WTC11 (cell line): ENCODE measurements at regions not wholly inside any gene's neighbourhood (a gene's known extent, or its start where the extent isn't known, plus 50 kb on each side); places are given as distances from the start of the nearest gene placed in this dataset.

Source experiments
- ATAC-seq: fragments of 200-7000 bp; cut with Tn5 transposase; 2 replicates; pipeline ENCODE4 v1.10.0; 2021; ENCODE audit warnings: mild to moderate bottlenecking, moderate library complexity
- CTCF ChIA-PET: fragments of 300-600 bp; sonication (Branson Sonifier 250); formaldehyde crosslinking; loops from one replicate; lab custom pipeline; 2021; ENCODE audit warnings: antibody characterized with exemption; lab: Charles Lee
- POLR2A ChIA-PET: fragments of 350-600 bp; sonication (Branson Sonifier 250); formaldehyde crosslinking; loops from one replicate; lab custom pipeline; 2021; ENCODE audit warnings: antibody characterized with exemption; lab: Charles Lee
- DNase-seq: peaks from one replicate; pipeline ENCODE4 v3.0.0; 2021; ENCODE audit warnings: low spot score
- H3K27ac Mint-ChIP-seq: 2 replicates; pipeline ENCODE4 v1.8.0; 2021; ENCODE audit warnings: mixed read lengths
- H3K27me3 Mint-ChIP-seq: 2 replicates; pipeline ENCODE4 v1.8.0; 2021; ENCODE audit warnings: low read depth, mild to moderate bottlenecking, moderate library complexity, mixed read lengths
- H3K36me3 Mint-ChIP-seq: 2 replicates; pipeline ENCODE4 v1.8.0; 2021; ENCODE audit warnings: mixed read lengths
- H3K4me1 Mint-ChIP-seq: 2 replicates; pipeline ENCODE4 v1.8.0; 2022; ENCODE audit warnings: mixed read lengths
- H3K4me3 Mint-ChIP-seq: 2 replicates; pipeline ENCODE4 v1.8.0; 2021; ENCODE audit warnings: mild to moderate bottlenecking, moderate library complexity, mixed read lengths
- H3K9me3 Mint-ChIP-seq: 2 replicates; pipeline ENCODE4 v1.8.0; 2021; ENCODE audit warnings: mixed read lengths
- AFF4 ChIP-seq: sonication (generic); formaldehyde crosslinking; IDR thresholded peaks from 2 replicates; pipeline ENCODE4 v1.8.1; 2023; ENCODE audit warnings: mild to moderate bottlenecking, missing genetic modification reagents, borderline replicate concordance
- ATF1 ChIP-seq: sonication (generic); formaldehyde crosslinking; IDR thresholded peaks from 2 replicates; pipeline ENCODE4 v1.8.1; 2023; ENCODE audit warnings: mild to moderate bottlenecking, moderate library complexity, missing genetic modification reagents
- ATF3 ChIP-seq: sonication (generic); formaldehyde crosslinking; conservative IDR thresholded peaks from 2 replicates; pipeline ENCODE4 v1.8.1; 2022; ENCODE audit warnings: mild to moderate bottlenecking, missing genetic modification reagents
- CBFB ChIP-seq: sonication (generic); formaldehyde crosslinking; IDR thresholded peaks from 2 replicates; pipeline ENCODE4 v1.8.1; 2022; ENCODE audit warnings: mild to moderate bottlenecking, low read depth, missing genetic modification reagents
- CREB1 ChIP-seq: sonication (generic); formaldehyde crosslinking; IDR thresholded peaks from 2 replicates; pipeline ENCODE4 v1.8.0; 2023; ENCODE audit warnings: mild to moderate bottlenecking, missing genetic modification reagents
- EMX1 ChIP-seq: fragments of 250-450 bp; sonication (Bioruptor Pico); IDR thresholded peaks from 2 replicates; pipeline ENCODE4 v1.8.0; 2021; ENCODE audit warnings: mild to moderate bottlenecking
- ESRRA ChIP-seq: sonication (generic); formaldehyde crosslinking; IDR thresholded peaks from 2 replicates; pipeline ENCODE4 v1.8.1; 2022; ENCODE audit warnings: mild to moderate bottlenecking, missing genetic modification reagents, borderline replicate concordance
- IRF1 ChIP-seq: sonication (generic); formaldehyde crosslinking; IDR thresholded peaks from 2 replicates; pipeline ENCODE4 v1.8.0; 2023; ENCODE audit warnings: missing genetic modification reagents
- JAZF1 ChIP-seq: fragments of 250-450 bp; sonication (Bioruptor Pico); IDR thresholded peaks from 2 replicates; pipeline ENCODE4 v1.9.0; 2021; ENCODE audit warnings: moderate library complexity, mild to moderate bottlenecking, inconsistent platforms
- MAX ChIP-seq: sonication (generic); formaldehyde crosslinking; IDR thresholded peaks from 2 replicates; pipeline ENCODE4 v1.8.0; 2022; ENCODE audit warnings: mild to moderate bottlenecking, missing genetic modification reagents
- MYBL2 ChIP-seq: sonication (generic); formaldehyde crosslinking; IDR thresholded peaks from 2 replicates; pipeline ENCODE4 v1.8.1; 2023; ENCODE audit warnings: mild to moderate bottlenecking, moderate library complexity, missing genetic modification reagents
- NR1H2 ChIP-seq: sonication (generic); formaldehyde crosslinking; IDR thresholded peaks from 2 replicates; pipeline ENCODE4 v1.9.0; 2021; ENCODE audit warnings: mild to moderate bottlenecking, moderate library complexity, missing genetic modification reagents
- NR3C1 ChIP-seq: sonication (generic); formaldehyde crosslinking; conservative IDR thresholded peaks from 2 replicates; pipeline ENCODE4 v1.8.1; 2023; ENCODE audit warnings: low read depth, mild to moderate bottlenecking, missing genetic modification reagents
- TP53 ChIP-seq: sonication (generic); formaldehyde crosslinking; IDR thresholded peaks from 2 replicates; pipeline ENCODE4 v1.8.1; 2023; ENCODE audit warnings: mild to moderate bottlenecking, missing genetic modification reagents
- ZBTB43 ChIP-seq: sonication (generic); formaldehyde crosslinking; IDR thresholded peaks from 2 replicates; pipeline ENCODE4 v1.8.1; 2023; ENCODE audit warnings: mild to moderate bottlenecking, missing genetic modification reagents
- ZNF232 ChIP-seq: sonication (generic); formaldehyde crosslinking; IDR thresholded peaks from 2 replicates; pipeline ENCODE4 v1.8.0; 2022; ENCODE audit warnings: mild to moderate bottlenecking, missing genetic modification reagents
- ZNF671 ChIP-seq: fragments of 250-450 bp; sonication (Bioruptor Pico); IDR thresholded peaks from 2 replicates; pipeline ENCODE4 v1.8.0; 2021; ENCODE audit warnings: mild to moderate bottlenecking
- TF ChIP-seq, protein P1 (sequence below): sonication (generic); formaldehyde crosslinking; IDR thresholded peaks from 2 replicates; pipeline ENCODE4 v1.8.0; 2023; ENCODE audit warnings: mild to moderate bottlenecking, missing genetic modification reagents

- ChIA-PET POLR2A (interaction anchor here (0.9 kb wide), 1 partner anchor 334 kb away, joined by 3 read pairs; no protein-coding TSS in a partner anchor), CTCF (interaction anchor here (0.9 to 1.7 kb wide), 2 partner anchors 21 to 284 kb away, joined by 4 read pairs; no protein-coding TSS in a partner anchor)
- ATAC-seq (no peak), DNase-seq (no peak)
- H3K4me3 Mint-ChIP-seq, result no peak overlapping the region
- H3K36me3 Mint-ChIP-seq, result no peaks in the 10 kb centered on the region
- peaks cover 44% of the 10 kb centered on the region for H3K27me3 Mint-ChIP-seq
- TF ChIP-seq JAZF1 (CRISPR knock-in tag), result no peak
- TF ChIP-seq NR1H2, result no peak
- TF ChIP-seq, protein P1, sequence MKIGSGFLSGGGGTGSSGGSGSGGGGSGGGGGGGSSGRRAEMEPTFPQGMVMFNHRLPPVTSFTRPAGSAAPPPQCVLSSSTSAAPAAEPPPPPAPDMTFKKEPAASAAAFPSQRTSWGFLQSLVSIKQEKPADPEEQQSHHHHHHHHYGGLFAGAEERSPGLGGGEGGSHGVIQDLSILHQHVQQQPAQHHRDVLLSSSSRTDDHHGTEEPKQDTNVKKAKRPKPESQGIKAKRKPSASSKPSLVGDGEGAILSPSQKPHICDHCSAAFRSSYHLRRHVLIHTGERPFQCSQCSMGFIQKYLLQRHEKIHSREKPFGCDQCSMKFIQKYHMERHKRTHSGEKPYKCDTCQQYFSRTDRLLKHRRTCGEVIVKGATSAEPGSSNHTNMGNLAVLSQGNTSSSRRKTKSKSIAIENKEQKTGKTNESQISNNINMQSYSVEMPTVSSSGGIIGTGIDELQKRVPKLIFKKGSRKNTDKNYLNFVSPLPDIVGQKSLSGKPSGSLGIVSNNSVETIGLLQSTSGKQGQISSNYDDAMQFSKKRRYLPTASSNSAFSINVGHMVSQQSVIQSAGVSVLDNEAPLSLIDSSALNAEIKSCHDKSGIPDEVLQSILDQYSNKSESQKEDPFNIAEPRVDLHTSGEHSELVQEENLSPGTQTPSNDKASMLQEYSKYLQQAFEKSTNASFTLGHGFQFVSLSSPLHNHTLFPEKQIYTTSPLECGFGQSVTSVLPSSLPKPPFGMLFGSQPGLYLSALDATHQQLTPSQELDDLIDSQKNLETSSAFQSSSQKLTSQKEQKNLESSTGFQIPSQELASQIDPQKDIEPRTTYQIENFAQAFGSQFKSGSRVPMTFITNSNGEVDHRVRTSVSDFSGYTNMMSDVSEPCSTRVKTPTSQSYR (CRISPR knock-in tag), result no peak
- no peak for TF ChIP-seq AFF4 (CRISPR knock-in tag)
- no peak overlapping the region for H3K27ac Mint-ChIP-seq
- peaks cover 6% of the 10 kb centered on the region for H3K9me3 Mint-ChIP-seq
- no peaks in the 10 kb centered on the region for H3K4me1 Mint-ChIP-seq
Observed at GRCh38 chr1:114262337-114262736, 108.7 kb upstream of the SYT6 start.

DNA sequence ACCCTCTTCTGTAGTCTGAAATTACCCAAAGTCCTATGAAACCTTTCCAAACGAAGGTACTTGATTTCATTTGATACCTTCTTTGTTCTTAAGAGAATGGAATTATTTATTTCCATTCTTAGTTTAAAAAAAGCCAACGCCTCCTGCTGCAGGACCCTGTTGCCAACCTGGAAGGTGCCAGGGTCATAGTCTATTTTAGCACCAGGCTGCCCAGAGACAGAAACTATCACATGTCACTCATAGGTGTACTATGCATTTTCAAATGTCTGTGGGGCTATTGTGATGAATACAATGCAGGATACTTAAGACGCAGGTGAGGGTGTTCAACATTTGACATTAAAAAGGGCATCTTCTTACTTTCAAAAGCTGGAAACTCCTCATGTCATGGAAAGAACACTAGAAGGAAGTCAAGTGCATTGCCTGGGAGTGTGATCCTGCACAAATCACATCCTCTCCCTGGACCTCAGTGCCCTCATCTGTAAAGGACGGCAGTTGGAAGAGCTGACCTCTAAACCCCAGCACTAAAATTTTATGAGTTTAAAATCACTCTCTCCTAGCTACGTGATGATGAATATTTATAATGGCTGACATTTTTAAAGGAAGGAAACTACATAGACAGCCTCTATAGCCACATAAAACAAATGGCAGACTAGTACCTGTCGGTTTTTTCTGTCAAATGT, 107.3 kb upstream of the SYT6 start:
- TF ChIP-seq ATF3 (CRISPR knock-in tag) (no peak), ATF1 (CRISPR knock-in tag) (no peak), ZBTB43 (no peak), CBFB (CRISPR knock-in tag) (no peak), NR1H2 (no peak), ZNF671 (CRISPR knock-in tag) (no peak), TP53 (no peak), ESRRA (no peak), EMX1 (CRISPR knock-in tag) (no peak), MAX (CRISPR knock-in tag) (no peak), ZNF232 (no peak), CREB1 (CRISPR knock-in tag) (no peak), MYBL2 (no peak), AFF4 (CRISPR knock-in tag) (no peak), NR3C1 (no peak), IRF1 (no peak)
- TF ChIP-seq, all 79 proteins: peak for 0
- no peaks in the 10 kb centered on the region for H3K4me1 Mint-ChIP-seq
- H3K27ac Mint-ChIP-seq, result no peak overlapping the region
- ChIA-PET POLR2A (no interaction called here), CTCF (interaction anchor here (1.7 kb wide), 1 partner anchor 22 kb away, joined by 4 read pairs; no protein-coding TSS in a partner anchor)
- H3K4me3 Mint-ChIP-seq, result no peak overlapping the region
- DNase-seq, result no peak
- H3K27me3 Mint-ChIP-seq, result peaks cover 40% of the 10 kb centered on the region
- no peaks in the 10 kb centered on the region for H3K36me3 Mint-ChIP-seq
- H3K9me3 Mint-ChIP-seq, result peaks cover 8% of the 10 kb centered on the region
- no peak for ATAC-seq
